ENCODE measurements at regions not wholly inside any gene's neighbourhood (a gene's known extent, or its start where the extent isn't known, plus 50 kb on each side); places are given as distances from the start of the nearest gene placed in this dataset.
"Not testable (repeated sequence)": the region's sequence is repeated elsewhere in the genome, so short reads cannot be mapped to it uniquely, and the experiment has no call there.

DNA sequence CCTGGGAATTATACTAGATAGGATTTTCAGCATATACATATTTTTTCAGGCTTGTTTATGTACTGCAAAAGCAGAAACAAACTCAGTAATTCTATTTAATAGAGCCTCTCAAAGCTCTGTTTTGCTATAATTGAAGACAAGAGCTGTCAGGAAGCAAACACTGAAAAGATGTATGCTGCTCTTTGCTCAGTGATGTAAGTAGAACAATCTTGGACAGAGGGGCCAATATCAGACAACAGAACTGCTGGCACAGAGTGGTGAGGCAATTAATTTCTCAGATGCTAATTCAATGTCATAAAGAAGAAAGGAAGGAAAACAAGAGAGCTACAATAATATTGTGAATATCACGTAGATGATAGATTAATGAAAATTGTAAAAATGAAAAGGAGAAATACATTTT is 663.3 kb upstream of the ADGRB3 start:
- intact Hi-C loops (cut with micrococcal nuclease) = no loop called here
- DNase-seq (no peak), ATAC-seq (no peak)

- no peak for DNase-seq
- intact Hi-C loops (cut with micrococcal nuclease) = no loop called here
- no peak for ATAC-seq
These were observed 668.3 kb upstream of the ADGRB3 start for GRCh38 chr6:67966830-67967229.

DNA sequence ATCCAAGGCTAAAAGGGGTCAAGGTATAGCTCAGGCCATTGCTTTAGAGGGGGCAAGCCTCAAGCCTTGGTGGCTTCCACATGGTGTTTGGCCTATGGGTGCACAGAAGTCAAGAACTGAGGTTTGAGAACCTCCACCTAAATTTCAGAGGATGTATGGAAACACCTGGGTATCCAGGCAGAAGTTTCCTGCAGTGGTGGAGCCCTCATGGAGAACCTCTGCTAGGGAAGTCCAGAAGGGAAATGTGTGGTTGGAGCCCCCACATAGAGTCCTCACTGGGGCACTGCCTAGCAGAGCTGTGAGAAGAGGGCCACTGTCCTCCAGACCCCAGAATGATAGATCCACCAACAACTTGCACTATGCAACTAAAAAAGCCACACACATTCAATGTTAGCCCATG is 678.7 kb upstream of the ADGRB3 start:
- intact Hi-C loops (cut with micrococcal nuclease) = no loop called here
- ATAC-seq (no peak), DNase-seq (no peak)

- intact Hi-C loops (cut with micrococcal nuclease) = no loop called here
- ATAC-seq = no peak
- no peak for DNase-seq
These were observed 682.1 kb upstream of the ADGRB3 start for GRCh38 chr6:67952948-67953347.

GRCh38 chr6:67952121-67952520 is 683.0 kb upstream of the ADGRB3 start:
- ATAC-seq = no peak
- no peak for DNase-seq
- intact Hi-C loops (cut with micrococcal nuclease) = no loop called here

DNA sequence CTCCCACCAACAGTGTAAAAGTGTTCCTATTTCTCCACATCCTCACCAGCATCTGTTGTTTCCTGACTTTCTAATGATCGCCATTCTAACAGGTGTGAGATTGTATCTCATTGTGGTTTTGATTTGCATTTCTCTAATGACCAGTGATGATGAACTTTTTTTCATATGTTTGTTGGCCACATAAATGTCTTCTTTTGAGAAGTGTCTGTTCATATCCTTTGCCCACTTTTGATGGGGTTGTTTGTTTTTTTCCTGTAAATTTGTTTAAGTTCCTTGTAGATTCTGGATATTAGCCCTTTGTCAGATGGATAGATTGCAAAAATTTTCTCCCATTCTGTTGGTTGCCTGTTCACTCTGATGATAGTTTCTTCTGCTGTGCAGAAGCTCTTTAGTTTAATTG is 687.3 kb upstream of the ADGRB3 start:
- DNase-seq; intact Hi-C loops (cut with micrococcal nuclease); ATAC-seq: not testable (repeated sequence)

GRCh38 chr6:67935976-67936477 is 699.1 kb upstream of the ADGRB3 start:
- DNase-seq (no peak), ATAC-seq (no peak)
- intact Hi-C loops (cut with micrococcal nuclease) = no loop called here

DNA sequence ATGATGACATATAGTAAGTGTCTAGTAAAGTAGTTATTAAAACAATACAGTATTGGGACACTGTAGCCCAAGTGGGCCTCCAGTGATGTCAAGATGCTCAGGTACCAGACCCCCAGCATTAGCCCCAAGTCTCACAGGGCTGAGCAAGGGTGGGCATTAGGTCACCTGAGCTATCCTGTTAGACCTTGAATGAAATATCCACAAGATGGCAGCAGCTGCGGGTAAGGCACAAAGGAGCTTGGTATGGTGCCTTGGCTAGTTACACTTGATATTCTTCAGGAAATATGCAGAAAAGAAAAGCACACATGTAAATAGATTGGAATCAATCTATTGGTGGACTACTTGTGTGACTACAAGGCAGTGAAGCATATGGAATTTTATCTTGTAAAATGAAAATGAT is 701.8 kb upstream of the ADGRB3 start:
- DNase-seq = no peak
- intact Hi-C loops (cut with micrococcal nuclease) = no loop called here
- no peak for ATAC-seq

- ATAC-seq; DNase-seq; intact Hi-C loops (cut with micrococcal nuclease): not testable (repeated sequence)
These were observed 712.5 kb upstream of the ADGRB3 start for GRCh38 chr6:67922588-67922987.

DNA sequence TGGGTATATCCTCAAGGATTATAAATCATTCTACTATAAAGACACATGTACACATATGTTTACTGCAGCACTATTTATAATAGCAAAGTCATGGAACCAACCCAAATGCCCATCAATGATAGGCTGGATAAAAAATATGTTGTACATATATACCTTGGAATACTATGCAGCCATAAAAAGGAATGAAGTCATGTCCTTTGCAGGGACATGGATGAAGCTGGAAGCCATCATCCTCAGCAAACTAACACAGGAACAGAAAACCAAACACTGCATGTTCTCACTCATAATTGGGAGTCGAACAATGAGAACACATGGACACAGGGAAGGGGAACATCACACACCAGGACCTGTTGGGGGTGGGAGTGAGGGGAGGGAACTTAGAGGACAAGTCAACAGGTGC is 715.0 kb upstream of the ADGRB3 start:
- DNase-seq; intact Hi-C loops (cut with micrococcal nuclease); ATAC-seq: not testable (repeated sequence)

DNA sequence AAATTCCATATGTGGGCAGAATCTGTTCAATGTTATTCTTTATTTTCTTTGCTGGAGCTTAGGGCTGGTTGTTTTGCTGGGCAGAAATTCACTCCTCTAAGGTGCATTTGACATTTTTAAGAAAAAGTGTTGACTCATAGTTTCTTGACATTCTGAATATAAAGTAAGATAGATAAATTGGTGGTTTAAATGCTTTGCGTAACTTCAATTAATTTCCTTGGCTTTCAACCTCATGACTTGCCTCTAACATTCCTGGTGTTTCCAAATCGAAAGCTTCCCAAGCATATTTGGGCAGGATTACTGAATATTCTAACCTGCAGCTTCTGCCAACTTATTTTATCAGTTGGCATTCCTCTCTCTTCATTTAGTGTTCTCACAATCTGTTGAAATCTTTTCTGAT is 718.7 kb upstream of the ADGRB3 start:
- DNase-seq (no peak), ATAC-seq (no peak)
- intact Hi-C loops (cut with micrococcal nuclease) = no loop called here

GRCh38 chr6:67914419-67914818 is 720.7 kb upstream of the ADGRB3 start:
- no peak for ATAC-seq
- intact Hi-C loops (cut with micrococcal nuclease) = no loop called here
- no peak for DNase-seq

DNA sequence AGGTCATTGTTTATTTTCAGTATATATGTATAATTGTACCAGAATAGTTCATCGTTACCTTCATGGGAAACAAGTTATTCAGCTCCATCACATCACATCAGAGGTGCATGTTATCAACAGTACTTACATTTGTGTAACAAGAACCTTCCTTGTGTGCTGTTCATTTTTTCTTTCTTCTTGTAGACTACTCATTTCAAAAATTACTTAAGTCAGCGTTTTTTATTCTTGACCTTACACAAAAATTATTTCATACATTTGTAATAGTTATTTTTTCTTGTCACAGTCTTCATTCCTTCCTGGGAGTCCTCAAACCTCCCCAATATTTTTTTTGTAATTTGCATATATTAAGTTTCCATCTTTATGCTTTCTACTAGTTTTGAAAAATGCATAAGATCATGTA is 725.7 kb upstream of the ADGRB3 start:
- ATAC-seq = no peak
- intact Hi-C loops (cut with micrococcal nuclease) = no loop called here
- no peak for DNase-seq

- ATAC-seq (no peak), DNase-seq (no peak)
- intact Hi-C loops (cut with micrococcal nuclease) = no loop called here
These were observed 726.7 kb upstream of the ADGRB3 start for GRCh38 chr6:67908379-67908778.

GRCh38 chr6:67904735-67905134 is 730.3 kb upstream of the ADGRB3 start:
- ATAC-seq; DNase-seq; intact Hi-C loops (cut with micrococcal nuclease): not testable (repeated sequence)

DNA sequence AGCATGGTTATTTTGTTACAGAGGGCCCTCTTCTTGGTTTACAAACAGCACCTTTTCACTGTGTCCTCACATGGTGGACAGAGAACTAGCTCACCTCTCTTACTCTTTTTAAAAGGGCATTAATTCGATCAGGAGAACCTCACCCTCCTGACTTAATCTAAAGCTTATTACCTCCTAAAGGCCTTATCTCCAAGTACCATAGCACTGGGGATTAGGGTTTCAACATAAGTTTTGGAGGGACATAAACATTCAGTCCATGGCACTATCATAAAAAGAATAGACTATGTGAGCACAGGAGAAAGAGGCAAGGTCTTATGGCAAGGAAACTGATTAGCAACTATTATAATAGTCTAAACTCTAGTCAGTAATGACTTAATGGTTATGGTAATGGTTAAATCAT is 736.2 kb upstream of the ADGRB3 start:
- no peak for DNase-seq
- no peak for ATAC-seq
- intact Hi-C loops (cut with micrococcal nuclease) = no loop called here

GRCh38 chr6:67897998-67898607 is 737.0 kb upstream of the ADGRB3 start:
- intact Hi-C loops (cut with micrococcal nuclease) = no loop called here
- no peak for ATAC-seq

GRCh38 chr6:67896476-67896875 is 738.6 kb upstream of the ADGRB3 start:
- intact Hi-C loops (cut with micrococcal nuclease) = no loop called here
- ATAC-seq (no peak), DNase-seq (no peak)

More at GRCh38 chr6:67897998-67898607, 737.0 kb upstream of the ADGRB3 start:
- no peak for DNase-seq

- DNase-seq (no peak), ATAC-seq (no peak)
- intact Hi-C loops (cut with micrococcal nuclease) = no loop called here
These were observed 745.4 kb upstream of the ADGRB3 start for GRCh38 chr6:67889682-67889995.

DNA sequence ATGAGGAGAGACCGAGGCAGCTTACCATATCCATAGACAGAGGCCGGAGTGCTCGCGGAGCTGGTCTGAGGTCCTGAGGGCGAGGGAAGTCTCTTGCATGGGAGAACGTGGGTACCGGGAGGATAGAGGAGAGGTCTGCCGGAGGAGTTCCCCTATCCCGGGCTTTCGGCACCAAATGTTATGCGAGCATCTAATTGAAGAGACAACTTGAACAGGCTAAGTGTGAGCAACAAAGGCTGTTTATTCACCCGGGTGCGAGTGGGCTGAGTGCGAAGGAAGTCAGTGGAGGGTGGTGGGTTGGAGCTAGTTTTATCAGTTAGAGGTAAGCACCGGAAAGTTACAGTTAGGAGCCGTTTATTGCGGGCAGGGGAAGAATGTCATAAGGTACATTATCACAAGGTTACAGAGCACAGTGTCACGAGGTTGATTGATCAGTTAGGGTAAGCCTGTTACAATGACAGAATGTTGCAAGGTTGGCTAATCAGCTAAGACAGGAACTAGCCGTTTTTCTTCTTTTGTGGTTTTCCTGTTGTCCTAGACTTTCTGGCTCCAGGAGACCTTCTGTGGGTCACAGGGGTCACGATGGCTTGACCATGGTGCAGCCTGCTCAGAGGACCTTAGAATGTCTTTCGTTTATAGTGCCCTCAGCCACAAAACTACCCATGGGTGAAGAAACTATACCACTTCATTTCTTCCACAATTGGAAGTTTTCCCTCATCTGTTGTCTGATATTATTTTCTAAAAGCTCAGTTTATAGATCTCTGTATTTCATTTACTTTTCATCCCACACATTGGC is 746.0 kb upstream of the ADGRB3 start:
- no peak for DNase-seq
- intact Hi-C loops (cut with micrococcal nuclease) = no loop called here
- ATAC-seq = no peak

GRCh38 chr6:67888546-67888885 is 746.6 kb upstream of the ADGRB3 start:
- DNase-seq (no peak), ATAC-seq (no peak)
- intact Hi-C loops (cut with micrococcal nuclease) = no loop called here

All from left ventricle myocardium superior (tissue), 1 donor.